Prostate gland (tissue), 1 donor: ENCODE measurements at regions not wholly inside any gene's neighbourhood (a gene's known extent, or its start where the extent isn't known, plus 50 kb on each side); places are given as distances from the start of the nearest gene placed in this dataset.

Source experiments
- POLR2A ChIP-seq: fragments of 450-650 bp; IDR thresholded peaks from one replicate; pipeline ENCODE4 v1.6.1; 2016; ENCODE audit warnings: antibody characterized with exemption, mild to moderate bottlenecking
- POLR2AphosphoS5 ChIP-seq: sonication (generic); formaldehyde crosslinking; IDR thresholded peaks from one replicate; pipeline ENCODE4 v1.6.1; 2017; ENCODE audit warnings: antibody characterized with exemption

- TF ChIP-seq POLR2A (no peak), POLR2AphosphoS5 (no peak)
Measured at GRCh38 chr10:53622201-53622600, 849.6 kb upstream of the MBL2 start.
